H9 (cell line): ENCODE measurements at regions not wholly inside any gene's neighbourhood (a gene's known extent, or its start where the extent isn't known, plus 50 kb on each side); places are given as distances from the start of the nearest gene placed in this dataset.

Source experiments
- DNase-seq: peaks from one replicate; pipeline ENCODE4 v3.0.0-alpha.2; 2017
- H2AFZ ChIP-seq: one replicate; pipeline ENCODE4 v1.6.1; 2013; ENCODE audit warnings: mild to moderate bottlenecking, low read length, control low read depth, moderate library complexity
- H2AK5ac ChIP-seq: 2 replicates; pipeline ENCODE4 v1.6.1; 2013; ENCODE audit warnings: low read length, control low read depth, mixed read lengths; ENCODE audit not compliant: insufficient read length
- H2BK120ac ChIP-seq: one replicate; pipeline ENCODE4 v1.6.1; 2013; ENCODE audit warnings: low read depth, mild to moderate bottlenecking, low read length, control low read depth, inconsistent platforms; ENCODE audit not compliant: poor library complexity, severe bottlenecking
- H2BK12ac ChIP-seq: 2 replicates; pipeline ENCODE4 v1.6.1; 2013; ENCODE audit warnings: low read length, control low read depth, mixed read lengths, low read depth; ENCODE audit not compliant: insufficient read length
- H2BK15ac ChIP-seq: 2 replicates; pipeline ENCODE4 v1.6.1; 2013; ENCODE audit warnings: low read depth, low read length, control low read depth
- H2BK20ac ChIP-seq: one replicate; pipeline ENCODE4 v1.6.1; 2013; ENCODE audit warnings: low read depth, mild to moderate bottlenecking, low read length, control low read depth, inconsistent platforms; ENCODE audit not compliant: poor library complexity, severe bottlenecking
- H2BK5ac ChIP-seq: 2 replicates; pipeline ENCODE4 v1.6.1; 2013; ENCODE audit warnings: low read length, control low read depth, mixed read lengths; ENCODE audit not compliant: insufficient read length
- H3K14ac ChIP-seq: 2 replicates; pipeline ENCODE4 v1.6.1; 2013; ENCODE audit warnings: low read length, control low read depth; ENCODE audit not compliant: insufficient read depth
- H3K18ac ChIP-seq: 2 replicates; pipeline ENCODE4 v1.6.1; 2013; ENCODE audit warnings: low read depth, mild to moderate bottlenecking, mixed read lengths, low read length, control low read depth; ENCODE audit not compliant: insufficient read length
- H3K23ac ChIP-seq: 2 replicates; pipeline ENCODE4 v1.6.1; 2013; ENCODE audit warnings: low read length, control low read depth, mixed read lengths, low read depth; ENCODE audit not compliant: insufficient read length
- H3K23me2 ChIP-seq: 2 replicates; pipeline ENCODE4 v1.6.1; 2013; ENCODE audit warnings: low read depth, mild to moderate bottlenecking, mixed read lengths, low read length, control low read depth; ENCODE audit not compliant: insufficient read length, poor library complexity, severe bottlenecking
- H3K27ac ChIP-seq: 2 replicates; pipeline ENCODE4 v1.5.1; 2013; ENCODE audit warnings: low read length, control low read depth, mixed read lengths, low read depth; ENCODE audit not compliant: insufficient read length
- H3K27me3 ChIP-seq: 2 replicates; pipeline ENCODE4 v1.6.1; 2013; ENCODE audit warnings: low read length, control low read depth, inconsistent platforms; ENCODE audit not compliant: insufficient read depth
- H3K4ac ChIP-seq: 2 replicates; pipeline ENCODE4 v1.6.1; 2013; ENCODE audit warnings: low read depth, mild to moderate bottlenecking, control low read depth, inconsistent platforms, low read length, moderate library complexity
- H3K4me1 ChIP-seq: 2 replicates; pipeline ENCODE4 v1.6.1; 2013; ENCODE audit warnings: low read length, control low read depth, inconsistent platforms; ENCODE audit not compliant: insufficient read depth
- H3K4me2 ChIP-seq: 2 replicates; pipeline ENCODE4 v1.6.1; 2013; ENCODE audit warnings: low read length, control low read depth, mixed read lengths; ENCODE audit not compliant: insufficient read length, insufficient read depth
- H3K56ac ChIP-seq: 2 replicates; pipeline ENCODE4 v1.6.1; 2013; ENCODE audit warnings: low read depth, mild to moderate bottlenecking, mixed read lengths, low read length, control low read depth; ENCODE audit not compliant: insufficient read length
- H3K79me1 ChIP-seq: 2 replicates; pipeline ENCODE4 v1.6.1; 2013; ENCODE audit warnings: low read depth, mild to moderate bottlenecking, moderate library complexity, low read length, control low read depth, inconsistent platforms; ENCODE audit not compliant: insufficient read depth, poor library complexity, severe bottlenecking
- H3K79me2 ChIP-seq: 2 replicates; pipeline ENCODE4 v1.6.1; 2013; ENCODE audit warnings: low read length, control low read depth, inconsistent platforms; ENCODE audit not compliant: insufficient read depth
- H3K9ac ChIP-seq: 2 replicates; pipeline ENCODE4 v1.6.1; 2013; ENCODE audit warnings: low read length, control low read depth, mixed read lengths; ENCODE audit not compliant: insufficient read length; ENCODE audit errors: extremely low read depth
- H3K9me3 ChIP-seq: one replicate; pipeline ENCODE4 v1.6.1; 2013; ENCODE audit warnings: low read depth, low read length, inconsistent platforms; ENCODE audit not compliant: control insufficient read depth
- H3T11ph ChIP-seq: one replicate; pipeline ENCODE4 v1.6.1; 2013; ENCODE audit warnings: mild to moderate bottlenecking, low read length, control low read depth, inconsistent platforms
- H4K20me1 ChIP-seq: one replicate; pipeline ENCODE4 v1.6.1; 2013; ENCODE audit not compliant: control insufficient read depth, insufficient read length, insufficient read depth
- H4K5ac ChIP-seq: 2 replicates; pipeline ENCODE4 v1.6.1; 2013; ENCODE audit warnings: low read depth, mild to moderate bottlenecking, mixed read lengths, low read length, control low read depth; ENCODE audit not compliant: insufficient read length
- H4K8ac ChIP-seq: replicated peaks from 2 replicates; pipeline ENCODE4 v1.6.1; 2013; ENCODE audit warnings: low read length, control low read depth, mixed read lengths, low read depth; ENCODE audit not compliant: insufficient read length
- H4K91ac ChIP-seq: 2 replicates; pipeline ENCODE4 v1.6.1; 2013; ENCODE audit warnings: low read depth, mild to moderate bottlenecking, moderate library complexity, mixed read lengths, low read length, control low read depth; ENCODE audit not compliant: insufficient read length
- H3K27ac Mint-ChIP-seq, 3 experiments: 2 replicates in 2 of 3; 3 replicates in 1 of 3; pipeline ENCODE4 v1.8.0; 2020 to 2021; ENCODE audit warnings: mixed read lengths in 3 of 3, mild to moderate bottlenecking in 1 of 3, moderate library complexity in 1 of 3
- H3K27me3 Mint-ChIP-seq: 2 replicates; pipeline ENCODE4 v1.8.0; 2021; ENCODE audit warnings: low read depth, mild to moderate bottlenecking, moderate library complexity, mixed read lengths
- H3K36me3 Mint-ChIP-seq, 3 experiments: 2 replicates in 2 of 3; 3 replicates in 1 of 3; pipeline ENCODE4 v1.8.0; 2020 to 2021; ENCODE audit warnings: low read depth in 3 of 3, mixed read lengths in 3 of 3; ENCODE audit not compliant: insufficient read depth in 1 of 3
- H3K4me1 Mint-ChIP-seq, 2 experiments: 2 replicates each; pipeline ENCODE4 v1.8.0; 2020; ENCODE audit warnings: mixed read lengths in 2 of 2
- H3K4me3 Mint-ChIP-seq, 2 experiments: 2 replicates in 1 of 2; 3 replicates in 1 of 2; pipeline ENCODE4 v1.8.0; 2020 to 2021; ENCODE audit warnings: mild to moderate bottlenecking in 2 of 2, mixed read lengths in 2 of 2, moderate library complexity in 1 of 2
- H3K9me3 Mint-ChIP-seq, 2 experiments: 2 replicates in 1 of 2; 3 replicates in 1 of 2; pipeline ENCODE4 v1.8.0; 2020; ENCODE audit warnings: mild to moderate bottlenecking in 2 of 2, mixed read lengths in 2 of 2, moderate library complexity in 1 of 2
- TF ChIP-seq, protein P1 (sequence below): fragments of 200-600 bp; sonication (generic); conservative IDR thresholded peaks from 3 replicates; pipeline ENCODE4 v1.8.0; 2021; ENCODE audit warnings: antibody characterized with exemption, mild to moderate bottlenecking

DNA sequence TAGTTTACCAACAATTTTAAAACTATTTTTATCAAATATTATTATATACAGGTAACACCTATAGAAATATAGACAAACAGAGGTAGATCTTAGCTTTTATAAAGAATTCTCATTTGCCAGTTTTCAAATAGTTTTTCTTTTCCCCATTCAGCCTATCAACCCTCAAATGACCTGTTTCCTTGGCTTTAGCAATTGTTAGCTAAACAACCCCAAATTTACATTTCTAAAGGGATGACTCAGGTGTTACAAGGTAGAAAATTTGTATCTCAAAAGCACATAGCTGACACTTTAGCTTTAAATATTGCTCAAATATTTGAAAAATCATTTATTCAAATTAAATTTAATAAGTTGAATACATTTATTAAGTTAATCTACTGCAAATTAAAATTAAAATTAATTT, 1207.2 kb downstream of the SLITRK1 start:
- Mint-ChIP-seq H3K36me3 (peaks cover 18 to 26% (median 20%) of the 10 kb centered on the region in 3 experiments), H3K27me3 (peaks cover 16% of the 10 kb centered on the region), H3K9me3 (peaks cover 14 to 18% of the 10 kb centered on the region in 2 experiments), H3K4me1 (peaks cover 17 to 18% of the 10 kb centered on the region in 2 experiments), H3K4me3 (no peak overlapping the region), H3K27ac (no peak overlapping the region; a peak in 1 of 7 replicates)
- Histone ChIP-seq H2BK12ac (no peak overlapping the region), H3K9me3 (peaks cover 4% of the 10 kb centered on the region), H4K5ac (no peak overlapping the region), H3K14ac (no peak overlapping the region), H3K23ac (no peak overlapping the region), H3K56ac (no peak overlapping the region), H3K79me2 (no peaks in the 10 kb centered on the region), H2BK20ac (no peak overlapping the region), H3K79me1 (no peaks in the 10 kb centered on the region), H3K4me2 (no peak overlapping the region), H4K91ac (no peak overlapping the region), H4K20me1 (no peaks in the 10 kb centered on the region), H3K23me2 (no peaks in the 10 kb centered on the region), H2BK15ac (no peak overlapping the region), H2BK120ac (no peak overlapping the region), H3K27ac (no peak overlapping the region), H2AK5ac (no peak overlapping the region), H3K9ac (no peak overlapping the region), H3K4me1 (peaks cover 5% of the 10 kb centered on the region; the same call in 1 of the 2 replicates), H2BK5ac (no peak overlapping the region), H3K27me3 (no peaks in the 10 kb centered on the region), H3K18ac (no peak overlapping the region), H3K4ac (no peak overlapping the region), H3T11ph (no peak overlapping the region), H4K8ac (no peak overlapping the region), H2AFZ (no peak overlapping the region)
- TF ChIP-seq, protein P1, sequence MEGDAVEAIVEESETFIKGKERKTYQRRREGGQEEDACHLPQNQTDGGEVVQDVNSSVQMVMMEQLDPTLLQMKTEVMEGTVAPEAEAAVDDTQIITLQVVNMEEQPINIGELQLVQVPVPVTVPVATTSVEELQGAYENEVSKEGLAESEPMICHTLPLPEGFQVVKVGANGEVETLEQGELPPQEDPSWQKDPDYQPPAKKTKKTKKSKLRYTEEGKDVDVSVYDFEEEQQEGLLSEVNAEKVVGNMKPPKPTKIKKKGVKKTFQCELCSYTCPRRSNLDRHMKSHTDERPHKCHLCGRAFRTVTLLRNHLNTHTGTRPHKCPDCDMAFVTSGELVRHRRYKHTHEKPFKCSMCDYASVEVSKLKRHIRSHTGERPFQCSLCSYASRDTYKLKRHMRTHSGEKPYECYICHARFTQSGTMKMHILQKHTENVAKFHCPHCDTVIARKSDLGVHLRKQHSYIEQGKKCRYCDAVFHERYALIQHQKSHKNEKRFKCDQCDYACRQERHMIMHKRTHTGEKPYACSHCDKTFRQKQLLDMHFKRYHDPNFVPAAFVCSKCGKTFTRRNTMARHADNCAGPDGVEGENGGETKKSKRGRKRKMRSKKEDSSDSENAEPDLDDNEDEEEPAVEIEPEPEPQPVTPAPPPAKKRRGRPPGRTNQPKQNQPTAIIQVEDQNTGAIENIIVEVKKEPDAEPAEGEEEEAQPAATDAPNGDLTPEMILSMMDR, result no peak
- no peak for DNase-seq
